SK-N-SH treated with all-trans-retinoic acid at 6 μM for 48 hours (cell line): ENCODE measurements at regions not wholly inside any gene's neighbourhood (a gene's known extent, or its start where the extent isn't known, plus 50 kb on each side); places are given as distances from the start of the nearest gene placed in this dataset.
A peak's percentile ranks its signal among the peaks of the same experiment; 100 is the strongest.

Experiments used
- ATAC-seq: fragments of 200-7000 bp; cut with Tn5 transposase; 3 replicates; pipeline ENCODE4 v1.9.1; 2020; ENCODE audit warnings: mild to moderate bottlenecking, moderate library complexity
- ARNTL ChIP-seq: fragments of 450-650 bp; formaldehyde crosslinking; IDR thresholded peaks from 2 replicates; pipeline ENCODE4 v1.5.0; 2020; ENCODE audit warnings: low read depth, mild to moderate bottlenecking, moderate library complexity, borderline replicate concordance
- CSDC2 ChIP-seq: fragments of 250-450 bp; sonication (Bioruptor Pico); IDR thresholded peaks from 2 replicates; pipeline ENCODE4 v1.5.0; 2020; ENCODE audit warnings: mild to moderate bottlenecking, moderate library complexity
- CSRNP3 ChIP-seq: fragments of 250-450 bp; sonication (Bioruptor Pico); IDR thresholded peaks from 2 replicates; pipeline ENCODE4 v1.5.1; 2021; ENCODE audit warnings: mild to moderate bottlenecking, moderate library complexity
- GLIS3 ChIP-seq: fragments of 250-450 bp; sonication (Bioruptor Pico); IDR thresholded peaks from 2 replicates; pipeline ENCODE4 v1.5.0; 2020; ENCODE audit warnings: mild to moderate bottlenecking, moderate library complexity
- ISL1 ChIP-seq: fragments of 250-450 bp; sonication (Bioruptor Pico); IDR thresholded peaks from 2 replicates; pipeline ENCODE4 v2.1.2; 2022; ENCODE audit warnings: mild to moderate bottlenecking, moderate library complexity
- OSR1 ChIP-seq: fragments of 250-450 bp; sonication (Bioruptor Pico); IDR thresholded peaks from 2 replicates; pipeline ENCODE4 v1.8.0; 2022; ENCODE audit warnings: moderate library complexity, mild to moderate bottlenecking, inconsistent platforms
- PATZ1 ChIP-seq: fragments of 250-450 bp; sonication (Bioruptor Pico); IDR thresholded peaks from 2 replicates; pipeline ENCODE4 v1.8.0; 2020; ENCODE audit warnings: mild to moderate bottlenecking, moderate library complexity, borderline replicate concordance
- RARB ChIP-seq: fragments of 250-450 bp; sonication (Bioruptor Pico); IDR thresholded peaks from 2 replicates; pipeline ENCODE4 v1.8.0; 2021; ENCODE audit warnings: mild to moderate bottlenecking, moderate library complexity
- SNAI2 ChIP-seq: fragments of 250-450 bp; sonication (Bioruptor Pico); IDR thresholded peaks from 2 replicates; pipeline ENCODE4 v1.5.0; 2020; ENCODE audit warnings: mild to moderate bottlenecking, moderate library complexity
- TCF4 ChIP-seq: fragments of 250-450 bp; sonication (Bioruptor Pico); IDR thresholded peaks from 2 replicates; pipeline ENCODE4 v1.8.0; 2021; ENCODE audit warnings: mild to moderate bottlenecking, moderate library complexity, borderline replicate concordance
- TOX ChIP-seq: fragments of 250-450 bp; sonication (Bioruptor Pico); IDR thresholded peaks from 2 replicates; pipeline ENCODE4 v1.8.0; 2021; ENCODE audit warnings: mild to moderate bottlenecking, moderate library complexity, borderline replicate concordance
- ZFP30 ChIP-seq: fragments of 450-650 bp; formaldehyde crosslinking; IDR thresholded peaks from 2 replicates; pipeline ENCODE4 v1.5.0; 2022; ENCODE audit warnings: mild to moderate bottlenecking, moderate library complexity
- ZNF565 ChIP-seq: fragments of 450-650 bp; formaldehyde crosslinking; conservative IDR thresholded peaks from 2 replicates; pipeline ENCODE4 v1.5.0; 2020; ENCODE audit warnings: low read depth, mild to moderate bottlenecking, moderate library complexity
- ZNF70 ChIP-seq: fragments of 450-650 bp; formaldehyde crosslinking; IDR thresholded peaks from 2 replicates; pipeline ENCODE4 v1.5.0; 2020; ENCODE audit warnings: mild to moderate bottlenecking, moderate library complexity
- ZNF8 ChIP-seq: fragments of 450-650 bp; formaldehyde crosslinking; IDR thresholded peaks from 2 replicates; pipeline ENCODE4 v1.5.0; 2020; ENCODE audit warnings: mild to moderate bottlenecking, moderate library complexity
- TF ChIP-seq, protein P1 (sequence below): fragments of 250-450 bp; sonication (Bioruptor Pico); IDR thresholded peaks from 2 replicates; pipeline ENCODE4 v1.5.0; 2020; ENCODE audit warnings: mild to moderate bottlenecking, moderate library complexity
- TF ChIP-seq, protein P2 (sequence below): fragments of 250-450 bp; sonication (Bioruptor Pico); IDR thresholded peaks from 2 replicates; pipeline ENCODE4 v1.8.0; 2021; ENCODE audit warnings: low read depth, mild to moderate bottlenecking, moderate library complexity, borderline replicate concordance
- TF ChIP-seq, protein P3 (sequence below): fragments of 250-450 bp; sonication (Bioruptor Pico); IDR thresholded peaks from 2 replicates; pipeline ENCODE4 v1.5.1; 2020; ENCODE audit warnings: low read depth, mild to moderate bottlenecking, moderate library complexity

GRCh38 chr11:97739932-97740800, 1280.6 kb upstream of the CNTN5 start:
- ATAC-seq = peak; percentile 73
- TF ChIP-seq TCF4 (peak; percentile 84), GLIS3 (CRISPR knock-in tag) (no peak), OSR1 (no peak), TOX (CRISPR knock-in tag) (no peak), ZFP30 (CRISPR knock-in tag) (no peak), ZNF70 (CRISPR knock-in tag) (0 out of 2 replicates have a peak, but pooled peaks have one; percentile 6), ISL1 (CRISPR knock-in tag) (no peak)
- TF ChIP-seq, protein P1, sequence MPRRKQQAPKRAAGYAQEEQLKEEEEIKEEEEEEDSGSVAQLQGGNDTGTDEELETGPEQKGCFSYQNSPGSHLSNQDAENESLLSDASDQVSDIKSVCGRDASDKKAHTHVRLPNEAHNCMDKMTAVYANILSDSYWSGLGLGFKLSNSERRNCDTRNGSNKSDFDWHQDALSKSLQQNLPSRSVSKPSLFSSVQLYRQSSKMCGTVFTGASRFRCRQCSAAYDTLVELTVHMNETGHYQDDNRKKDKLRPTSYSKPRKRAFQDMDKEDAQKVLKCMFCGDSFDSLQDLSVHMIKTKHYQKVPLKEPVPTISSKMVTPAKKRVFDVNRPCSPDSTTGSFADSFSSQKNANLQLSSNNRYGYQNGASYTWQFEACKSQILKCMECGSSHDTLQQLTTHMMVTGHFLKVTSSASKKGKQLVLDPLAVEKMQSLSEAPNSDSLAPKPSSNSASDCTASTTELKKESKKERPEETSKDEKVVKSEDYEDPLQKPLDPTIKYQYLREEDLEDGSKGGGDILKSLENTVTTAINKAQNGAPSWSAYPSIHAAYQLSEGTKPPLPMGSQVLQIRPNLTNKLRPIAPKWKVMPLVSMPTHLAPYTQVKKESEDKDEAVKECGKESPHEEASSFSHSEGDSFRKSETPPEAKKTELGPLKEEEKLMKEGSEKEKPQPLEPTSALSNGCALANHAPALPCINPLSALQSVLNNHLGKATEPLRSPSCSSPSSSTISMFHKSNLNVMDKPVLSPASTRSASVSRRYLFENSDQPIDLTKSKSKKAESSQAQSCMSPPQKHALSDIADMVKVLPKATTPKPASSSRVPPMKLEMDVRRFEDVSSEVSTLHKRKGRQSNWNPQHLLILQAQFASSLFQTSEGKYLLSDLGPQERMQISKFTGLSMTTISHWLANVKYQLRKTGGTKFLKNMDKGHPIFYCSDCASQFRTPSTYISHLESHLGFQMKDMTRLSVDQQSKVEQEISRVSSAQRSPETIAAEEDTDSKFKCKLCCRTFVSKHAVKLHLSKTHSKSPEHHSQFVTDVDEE = peak; percentile 84; the same call in 1 of the 2 replicates

GRCh38 chr11:97740801-97741151, 1280.0 kb upstream of the CNTN5 start:
- TF ChIP-seq ZNF70 (CRISPR knock-in tag) (no peak), ZFP30 (CRISPR knock-in tag) (no peak), ARNTL (CRISPR knock-in tag) (no peak), TOX (CRISPR knock-in tag) (no peak), OSR1 (no peak), GLIS3 (CRISPR knock-in tag) (no peak), RARB (CRISPR knock-in tag) (no peak), ZNF565 (no peak), CSRNP3 (CRISPR knock-in tag) (no peak), CSDC2 (CRISPR knock-in tag) (no peak), ZNF8 (CRISPR knock-in tag) (no peak), SNAI2 (CRISPR knock-in tag) (no peak), PATZ1 (CRISPR knock-in tag) (no peak)
- TF ChIP-seq, protein P1 = no peak
- TF ChIP-seq, protein P2, sequence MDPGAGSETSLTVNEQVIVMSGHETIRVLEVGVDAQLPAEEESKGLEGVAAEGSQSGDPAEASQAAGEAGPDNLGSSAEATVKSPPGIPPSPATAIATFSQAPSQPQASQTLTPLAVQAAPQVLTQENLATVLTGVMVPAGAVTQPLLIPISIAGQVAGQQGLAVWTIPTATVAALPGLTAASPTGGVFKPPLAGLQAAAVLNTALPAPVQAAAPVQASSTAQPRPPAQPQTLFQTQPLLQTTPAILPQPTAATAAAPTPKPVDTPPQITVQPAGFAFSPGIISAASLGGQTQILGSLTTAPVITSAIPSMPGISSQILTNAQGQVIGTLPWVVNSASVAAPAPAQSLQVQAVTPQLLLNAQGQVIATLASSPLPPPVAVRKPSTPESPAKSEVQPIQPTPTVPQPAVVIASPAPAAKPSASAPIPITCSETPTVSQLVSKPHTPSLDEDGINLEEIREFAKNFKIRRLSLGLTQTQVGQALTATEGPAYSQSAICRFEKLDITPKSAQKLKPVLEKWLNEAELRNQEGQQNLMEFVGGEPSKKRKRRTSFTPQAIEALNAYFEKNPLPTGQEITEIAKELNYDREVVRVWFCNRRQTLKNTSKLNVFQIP = no peak
- TF ChIP-seq, protein P3, sequence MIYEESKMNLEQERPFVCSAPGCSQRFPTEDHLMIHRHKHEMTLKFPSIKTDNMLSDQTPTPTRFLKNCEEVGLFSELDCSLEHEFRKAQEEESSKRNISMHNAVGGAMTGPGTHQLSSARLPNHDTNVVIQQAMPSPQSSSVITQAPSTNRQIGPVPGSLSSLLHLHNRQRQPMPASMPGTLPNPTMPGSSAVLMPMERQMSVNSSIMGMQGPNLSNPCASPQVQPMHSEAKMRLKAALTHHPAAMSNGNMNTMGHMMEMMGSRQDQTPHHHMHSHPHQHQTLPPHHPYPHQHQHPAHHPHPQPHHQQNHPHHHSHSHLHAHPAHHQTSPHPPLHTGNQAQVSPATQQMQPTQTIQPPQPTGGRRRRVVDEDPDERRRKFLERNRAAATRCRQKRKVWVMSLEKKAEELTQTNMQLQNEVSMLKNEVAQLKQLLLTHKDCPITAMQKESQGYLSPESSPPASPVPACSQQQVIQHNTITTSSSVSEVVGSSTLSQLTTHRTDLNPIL (CRISPR knock-in tag) = no peak
- no peak for ATAC-seq
